ENCODE measurements at regions not wholly inside any gene's neighbourhood (a gene's known extent, or its start where the extent isn't known, plus 50 kb on each side); places are given as distances from the start of the nearest gene placed in this dataset.

GRCh38 chr13:73860501-73860900 is 273.7 kb downstream of the KLF12 start:
- Histone ChIP-seq H3K36me3 (ENCODE audit: insufficient read depth, low read length) (no peaks in the 10 kb centered on the region), H3K4me1 (ENCODE audit: insufficient read depth, low read length, severe bottlenecking) (peaks cover 13% of the 10 kb centered on the region), H3K4me2 (ENCODE audit: low read length) (no peak overlapping the region), H3K27me3 (ENCODE audit: insufficient read depth, low read length) (no peaks in the 10 kb centered on the region), H2AFZ (ENCODE audit: low read length) (no peak overlapping the region), H3K79me2 (ENCODE audit: insufficient read depth, low read length) (no peaks in the 10 kb centered on the region), H3K9ac (ENCODE audit: low read length) (no peak overlapping the region), H3K9me3 (ENCODE audit: low read length) (no peaks in the 10 kb centered on the region), H3K9me2 (ENCODE audit: low read depth, low read length) (no peaks in the 10 kb centered on the region), H3K4me3 (ENCODE audit: low read depth, low read length, poor library complexity, severe bottlenecking) (no peak overlapping the region), H4K20me1 (ENCODE audit: insufficient read depth, low read length) (no peaks in the 10 kb centered on the region), H3F3A (ENCODE audit: insufficient read depth, low read length) (no peaks in the 10 kb centered on the region), H3K27ac (ENCODE audit: low read depth, low read length, poor library complexity, severe bottlenecking) (no peak overlapping the region)
- TF ChIP-seq, protein P1, sequence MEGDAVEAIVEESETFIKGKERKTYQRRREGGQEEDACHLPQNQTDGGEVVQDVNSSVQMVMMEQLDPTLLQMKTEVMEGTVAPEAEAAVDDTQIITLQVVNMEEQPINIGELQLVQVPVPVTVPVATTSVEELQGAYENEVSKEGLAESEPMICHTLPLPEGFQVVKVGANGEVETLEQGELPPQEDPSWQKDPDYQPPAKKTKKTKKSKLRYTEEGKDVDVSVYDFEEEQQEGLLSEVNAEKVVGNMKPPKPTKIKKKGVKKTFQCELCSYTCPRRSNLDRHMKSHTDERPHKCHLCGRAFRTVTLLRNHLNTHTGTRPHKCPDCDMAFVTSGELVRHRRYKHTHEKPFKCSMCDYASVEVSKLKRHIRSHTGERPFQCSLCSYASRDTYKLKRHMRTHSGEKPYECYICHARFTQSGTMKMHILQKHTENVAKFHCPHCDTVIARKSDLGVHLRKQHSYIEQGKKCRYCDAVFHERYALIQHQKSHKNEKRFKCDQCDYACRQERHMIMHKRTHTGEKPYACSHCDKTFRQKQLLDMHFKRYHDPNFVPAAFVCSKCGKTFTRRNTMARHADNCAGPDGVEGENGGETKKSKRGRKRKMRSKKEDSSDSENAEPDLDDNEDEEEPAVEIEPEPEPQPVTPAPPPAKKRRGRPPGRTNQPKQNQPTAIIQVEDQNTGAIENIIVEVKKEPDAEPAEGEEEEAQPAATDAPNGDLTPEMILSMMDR (IDR thresholded peaks at IDR 0.05; ENCODE audit: low read length) = no peak
- TF ChIP-seq EZH2 (IDR thresholded peaks at IDR 0.05; ENCODE audit: borderline replicate concordance, low read length) = no peak

GRCh38 chr13:73859841-73860240 is 274.4 kb downstream of the KLF12 start:
- Histone ChIP-seq H2AFZ (ENCODE audit: low read length) (no peak overlapping the region), H3K4me1 (ENCODE audit: insufficient read depth, low read length, severe bottlenecking) (peaks cover 13% of the 10 kb centered on the region), H3K36me3 (ENCODE audit: insufficient read depth, low read length) (no peaks in the 10 kb centered on the region), H3K4me2 (ENCODE audit: low read length) (no peak overlapping the region), H3K9me3 (ENCODE audit: low read length) (no peaks in the 10 kb centered on the region), H3K79me2 (ENCODE audit: insufficient read depth, low read length) (no peaks in the 10 kb centered on the region), H3K9me2 (ENCODE audit: low read depth, low read length) (no peaks in the 10 kb centered on the region), H3K27me3 (ENCODE audit: insufficient read depth, low read length) (no peaks in the 10 kb centered on the region), H3K27ac (ENCODE audit: low read depth, low read length, poor library complexity, severe bottlenecking) (no peak overlapping the region), H3K4me3 (ENCODE audit: low read depth, low read length, poor library complexity, severe bottlenecking) (no peak overlapping the region), H3F3A (ENCODE audit: insufficient read depth, low read length) (no peaks in the 10 kb centered on the region), H4K20me1 (ENCODE audit: insufficient read depth, low read length) (no peaks in the 10 kb centered on the region), H3K9ac (ENCODE audit: low read length) (no peak overlapping the region)
- TF ChIP-seq, protein P1 (IDR thresholded peaks at IDR 0.05; ENCODE audit: low read length) = no peak
- TF ChIP-seq EZH2 (IDR thresholded peaks at IDR 0.05; ENCODE audit: borderline replicate concordance, low read length) = no peak

GRCh38 chr13:73857106-73857505 is 277.1 kb downstream of the KLF12 start:
- peaks cover 12% of the 10 kb centered on the region for H3K4me1 ChIP-seq (ENCODE audit: insufficient read depth, low read length, severe bottlenecking)

More at GRCh38 chr13:73857106-73857505, 277.1 kb downstream of the KLF12 start:
- Histone ChIP-seq H3K9me3 (ENCODE audit: low read length) (no peaks in the 10 kb centered on the region), H3K9ac (ENCODE audit: low read length) (no peak overlapping the region), H3F3A (ENCODE audit: insufficient read depth, low read length) (no peaks in the 10 kb centered on the region), H4K20me1 (ENCODE audit: insufficient read depth, low read length) (no peaks in the 10 kb centered on the region), H3K36me3 (ENCODE audit: insufficient read depth, low read length) (no peaks in the 10 kb centered on the region), H2AFZ (ENCODE audit: low read length) (no peak overlapping the region), H3K79me2 (ENCODE audit: insufficient read depth, low read length) (no peaks in the 10 kb centered on the region), H3K4me2 (ENCODE audit: low read length) (no peak overlapping the region), H3K27me3 (ENCODE audit: insufficient read depth, low read length) (no peaks in the 10 kb centered on the region), H3K4me3 (ENCODE audit: low read depth, low read length, poor library complexity, severe bottlenecking) (no peak overlapping the region), H3K9me2 (ENCODE audit: low read depth, low read length) (no peaks in the 10 kb centered on the region), H3K27ac (ENCODE audit: low read depth, low read length, poor library complexity, severe bottlenecking) (no peak overlapping the region)
- TF ChIP-seq EZH2 (IDR thresholded peaks at IDR 0.05; ENCODE audit: borderline replicate concordance, low read length) = no peak
- TF ChIP-seq, protein P1 (IDR thresholded peaks at IDR 0.05; ENCODE audit: low read length) = no peak
